AG04450 (cell line): ENCODE measurements at regions not wholly inside any gene's neighbourhood (a gene's known extent, or its start where the extent isn't known, plus 50 kb on each side); places are given as distances from the start of the nearest gene placed in this dataset.

Experiments used
- CTCF ChIA-PET: fragments of 300-600, 350-600 bp; formaldehyde crosslinking; extraction: SDS; loops from one replicate; lab custom pipeline; 2022; ENCODE audit warnings: antibody characterized with exemption, inconsistent platforms; lab: Charles Lee
- POLR2A ChIA-PET: fragments of 350-600 bp; formaldehyde crosslinking; extraction: SDS; loops from one replicate; lab custom pipeline; 2021; ENCODE audit warnings: antibody characterized with exemption, inconsistent platforms; lab: Yijun Ruan, JAX
- DNase-seq: peaks from one replicate; pipeline ENCODE4 v3.0.0-alpha.2; 2011; ENCODE audit warnings: low read depth, low spot score
- H3K27ac ChIP-seq: one replicate; pipeline ENCODE4 v1.5.1; 2012; ENCODE audit warnings: low read depth, low read length, control low read depth
- H3K27me3 ChIP-seq: one replicate; pipeline ENCODE4 v1.6.0; 2012; ENCODE audit warnings: low read length; ENCODE audit not compliant: control insufficient read depth, insufficient read depth
- H3K4me3 ChIP-seq: 2 replicates; pipeline ENCODE4 v1.5.1; 2011; ENCODE audit warnings: mild to moderate bottlenecking, low read depth, low read length, control low read depth
- H3K9me3 ChIP-seq: 2 replicates; pipeline ENCODE4 v1.5.1; 2012; ENCODE audit warnings: low read length; ENCODE audit not compliant: control insufficient read depth, insufficient read depth
- CTCF ChIP-seq: IDR thresholded peaks from 2 replicates; pipeline ENCODE4 v1.5.1; 2011; ENCODE audit warnings: low read depth, low read length, control low read depth, inconsistent platforms

GRCh38 chr5:63570752-63571151, 391.5 kb downstream of the HTR1A start:
- Histone ChIP-seq H3K27me3 (no peaks in the 10 kb centered on the region), H3K9me3 (peaks cover 14% of the 10 kb centered on the region), H3K4me3 (no peak overlapping the region), H3K27ac (no peak overlapping the region)
- no peak for TF ChIP-seq CTCF
- ChIA-PET CTCF (no interaction called here), POLR2A (no interaction called here)
- DNase-seq = no peak

GRCh38 chr5:63564789-63565188, 397.5 kb downstream of the HTR1A start:
- DNase-seq = no peak
- H3K4me3 ChIP-seq = no peak overlapping the region
- ChIA-PET POLR2A (no interaction called here), CTCF (no interaction called here)
- H3K9me3 ChIP-seq = peaks cover 25% of the 10 kb centered on the region
- no peak for TF ChIP-seq CTCF
- H3K27ac ChIP-seq = no peak overlapping the region
- H3K27me3 ChIP-seq = no peaks in the 10 kb centered on the region

DNA sequence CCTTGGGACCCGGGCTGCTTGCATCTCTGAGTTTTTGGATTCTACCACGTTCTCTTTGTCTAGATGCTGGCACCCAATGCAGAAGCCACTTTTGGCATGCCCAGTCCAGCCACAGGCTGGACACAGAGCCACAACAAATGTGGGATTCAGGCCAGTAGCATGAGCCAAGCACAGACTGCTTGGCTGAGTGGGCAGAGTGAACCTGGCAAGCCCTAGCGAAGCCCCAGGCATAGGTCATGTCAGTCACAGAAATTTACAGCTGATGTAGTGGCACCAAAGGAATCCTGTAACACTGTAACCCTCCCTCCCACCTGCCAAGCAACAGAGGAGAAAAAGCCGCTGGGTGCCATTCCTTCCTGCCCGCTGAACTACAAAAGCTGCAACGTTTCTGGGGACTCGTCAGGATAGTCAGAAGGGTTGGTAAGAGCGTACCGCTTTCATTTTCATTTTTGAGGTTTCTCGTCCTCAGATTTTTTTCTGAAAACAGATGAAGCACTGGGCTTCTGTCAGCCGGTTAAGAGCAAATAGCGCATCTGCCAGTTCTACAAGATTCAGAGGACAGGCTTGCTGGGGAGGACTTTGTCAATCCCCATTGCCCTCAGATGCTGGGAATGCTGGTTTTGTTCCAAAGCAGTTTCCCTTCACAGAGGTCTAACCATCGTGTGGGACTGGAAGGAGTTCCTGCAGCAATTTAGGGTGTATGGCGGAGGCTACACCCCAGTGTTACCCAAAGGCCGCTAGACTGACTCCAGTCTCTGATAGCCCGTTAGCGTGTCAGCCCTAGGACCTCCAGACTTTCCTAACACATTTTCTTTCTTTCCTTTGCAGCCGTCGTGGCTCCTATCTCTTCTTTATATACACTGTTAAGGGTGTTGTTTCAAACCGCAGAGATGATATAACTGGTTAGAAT, 399.0 kb downstream of the HTR1A start:
- Histone ChIP-seq H3K4me3 (no peak overlapping the region), H3K27ac (no peak overlapping the region), H3K9me3 (peaks cover 25% of the 10 kb centered on the region), H3K27me3 (no peaks in the 10 kb centered on the region)
- ChIA-PET CTCF (no interaction called here), POLR2A (no interaction called here)
- no peak for DNase-seq
- no peak for TF ChIP-seq CTCF

GRCh38 chr5:63555874-63556273, 406.4 kb downstream of the HTR1A start:
- Histone ChIP-seq H3K9me3 (peaks cover 3% of the 10 kb centered on the region; the same call in 1 of the 2 replicates), H3K4me3 (no peak overlapping the region), H3K27me3 (no peaks in the 10 kb centered on the region), H3K27ac (no peak overlapping the region)
- CTCF ChIA-PET = no interaction called here
- POLR2A ChIA-PET = no interaction called here
- no peak for DNase-seq
- no peak for TF ChIP-seq CTCF

DNA sequence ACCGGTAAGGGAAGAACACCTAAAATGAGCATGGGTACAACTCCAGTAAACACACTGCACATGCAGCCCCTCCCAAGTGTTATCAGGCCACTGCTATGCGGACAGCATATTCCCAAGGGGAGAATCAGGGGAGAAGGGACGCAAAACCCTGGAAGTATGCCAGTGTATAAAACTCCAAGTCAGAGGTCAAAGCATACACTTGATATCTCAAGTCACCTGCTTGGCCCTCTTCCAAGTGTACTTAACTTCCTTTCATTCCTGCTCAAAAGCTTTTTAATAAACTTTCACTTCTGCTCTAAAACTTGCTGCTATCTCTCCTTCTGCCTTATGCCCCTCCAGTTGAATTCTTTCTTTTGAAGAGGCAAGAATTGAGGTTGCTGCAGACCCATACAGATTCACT, 408.1 kb downstream of the HTR1A start:
- POLR2A ChIA-PET = no interaction called here
- TF ChIP-seq CTCF = no peak
- H3K27me3 ChIP-seq = no peaks in the 10 kb centered on the region
- CTCF ChIA-PET = no interaction called here
- no peak overlapping the region for H3K4me3 ChIP-seq
- H3K9me3 ChIP-seq = peaks cover 3% of the 10 kb centered on the region; the same call in 1 of the 2 replicates
- DNase-seq = no peak
- H3K27ac ChIP-seq = no peak overlapping the region
